ENCODE measurements at regions not wholly inside any gene's neighbourhood (a gene's known extent, or its start where the extent isn't known, plus 50 kb on each side); places are given as distances from the start of the nearest gene placed in this dataset.

- TF ChIP-seq CTCF (IDR thresholded peaks at IDR 0.05) (no peak), USF2 (IDR thresholded peaks at IDR 0.05) (no peak), REST (IDR thresholded peaks at IDR 0.05) (no peak), RAD21 (conservative IDR thresholded peaks at IDR 0.05 in 1 of 2, IDR thresholded peaks at IDR 0.05 in 1 of 2) (no peak), ELK1 (IDR thresholded peaks at IDR 0.05; ENCODE audit: low read depth, low read length) (no peak), BCL3 (IDR thresholded peaks at IDR 0.05) (no peak), SMC3 (IDR thresholded peaks at IDR 0.05) (no peak), EP300 (IDR thresholded peaks at IDR 0.05) (no peak), POLR2A (IDR thresholded peaks at IDR 0.05; ENCODE audit: low read length) (no peak)
These were observed 184.9 kb upstream of the MIR17HG start for GRCh38 chr13:91162589-91162988.
